ENCODE measurements at regions not wholly inside any gene's neighbourhood (a gene's known extent, or its start where the extent isn't known, plus 50 kb on each side); places are given as distances from the start of the nearest gene placed in this dataset.

GRCh38 chr7:17624379-17624778 is 315.9 kb downstream of the SNX13 start:
- no peak for TF ChIP-seq POLR2AphosphoS5 (IDR thresholded peaks at IDR 0.05)
- TF ChIP-seq CTCF (IDR thresholded peaks at IDR 0.05), result no peak
- no peak for TF ChIP-seq POLR2A (IDR thresholded peaks at IDR 0.05)
